GM18873 (cell line): ENCODE measurements at regions not wholly inside any gene's neighbourhood (a gene's known extent, or its start where the extent isn't known, plus 50 kb on each side); places are given as distances from the start of the nearest gene placed in this dataset.

Source experiments
- ATAC-seq: cut with Tn5 transposase; IDR thresholded peaks from one replicate; pipeline ENCODE4 v1.9.1; 2021; ENCODE audit warnings: mild to moderate bottlenecking, moderate library complexity, moderate number of reproducible peaks; ENCODE audit not compliant: unreplicated experiment, low FRiP score

GRCh38 chr2:20539776-20540586 is 93.1 kb downstream of the RHOB start:
- no peak for ATAC-seq

- no peak for ATAC-seq
These were observed 93.9 kb downstream of the RHOB start for GRCh38 chr2:20540587-20541293.

GRCh38 chr2:20541294-20541640 is 94.4 kb downstream of the RHOB start:
- ATAC-seq = no peak

GRCh38 chr2:20541651-20542050 is 94.8 kb downstream of the RHOB start:
- ATAC-seq = no peak

- no peak for ATAC-seq
These were observed 95.4 kb downstream of the RHOB start for GRCh38 chr2:20542269-20542668.

- no peak for ATAC-seq
These were observed 96.0 kb downstream of the RHOB start for GRCh38 chr2:20542746-20543468.

- ATAC-seq = no peak
These were observed 96.7 kb downstream of the RHOB start for GRCh38 chr2:20543469-20544152.

GRCh38 chr2:20544153-20544747 is 97.4 kb downstream of the RHOB start:
- ATAC-seq = no peak

- no peak for ATAC-seq
These were observed 101.8 kb downstream of the HS1BP3 start for GRCh38 chr2:20549144-20549543.

- ATAC-seq = no peak
These were observed 101.1 kb downstream of the HS1BP3 start for GRCh38 chr2:20549691-20550348.

GRCh38 chr2:20551260-20551944 is 99.5 kb downstream of the HS1BP3 start:
- ATAC-seq = no peak

GRCh38 chr2:20551945-20552328 is 99.0 kb downstream of the HS1BP3 start:
- no peak for ATAC-seq

GRCh38 chr2:20552847-20553246 is 98.1 kb downstream of the HS1BP3 start:
- no peak for ATAC-seq

- ATAC-seq = no peak
These were observed 97.3 kb downstream of the HS1BP3 start for GRCh38 chr2:20553580-20553979.

GRCh38 chr2:20555954-20556353 is 94.9 kb downstream of the HS1BP3 start:
- no peak for ATAC-seq

- ATAC-seq = no peak
These were observed 94.1 kb downstream of the HS1BP3 start for GRCh38 chr2:20556756-20557155.

GRCh38 chr2:20557226-20557625 is 93.7 kb downstream of the HS1BP3 start:
- ATAC-seq = no peak

GRCh38 chr2:20557635-20558034 is 93.3 kb downstream of the HS1BP3 start:
- ATAC-seq = no peak

GRCh38 chr2:20558391-20559150 is 92.3 kb downstream of the HS1BP3 start:
- ATAC-seq = no peak
